Natural killer cell treated with Interleukin-12 subunit alpha and Interleukin-12 subunit beta and Interleukin-15 and Interleukin-18, amount 100 ng/mL, for 72 hours (primary cell): ENCODE measurements at regions not wholly inside any gene's neighbourhood (a gene's known extent, or its start where the extent isn't known, plus 50 kb on each side); places are given as distances from the start of the nearest gene placed in this dataset.

Experiments
- ATAC-seq, 2 donors: fragments of 150-1000 bp; cut with Tn5 transposase in 1 of 2; sonication (Bioruptor Pico), chemical (Tn5 transposase) in 1 of 2; 2 replicates each; pipeline ENCODE4 v1.10.0; 2021
- DNase-seq: peaks from one replicate; pipeline ENCODE4 v3.0.0; 2022; ENCODE audit warnings: low spot score
- H3K27ac Mint-ChIP-seq, 2 donors: 1 replicate in 1 of 2; 2 replicates in 1 of 2; pipeline ENCODE4 v1.8.0; 2022; ENCODE audit warnings: mixed read lengths in 2 of 2, mild to moderate bottlenecking in 1 of 2, moderate library complexity in 1 of 2
- H3K27me3 Mint-ChIP-seq, 2 donors: 1 replicate in 1 of 2; 2 replicates in 1 of 2; pipeline ENCODE4 v1.8.0; 2022; ENCODE audit warnings: mixed read lengths in 2 of 2
- H3K36me3 Mint-ChIP-seq: one replicate; pipeline ENCODE4 v1.8.0; 2022; ENCODE audit warnings: mixed read lengths
- H3K4me1 Mint-ChIP-seq, 2 donors: 1 replicate in 1 of 2; 2 replicates in 1 of 2; pipeline ENCODE4 v1.8.0; 2022; ENCODE audit warnings: low read depth in 2 of 2, mixed read lengths in 2 of 2, mild to moderate bottlenecking in 1 of 2
- H3K4me3 Mint-ChIP-seq: one replicate; pipeline ENCODE4 v1.8.0; 2022; ENCODE audit warnings: mixed read lengths
- H3K9me3 Mint-ChIP-seq: 2 replicates; pipeline ENCODE4 v1.8.0; 2022; ENCODE audit warnings: mixed read lengths

DNA sequence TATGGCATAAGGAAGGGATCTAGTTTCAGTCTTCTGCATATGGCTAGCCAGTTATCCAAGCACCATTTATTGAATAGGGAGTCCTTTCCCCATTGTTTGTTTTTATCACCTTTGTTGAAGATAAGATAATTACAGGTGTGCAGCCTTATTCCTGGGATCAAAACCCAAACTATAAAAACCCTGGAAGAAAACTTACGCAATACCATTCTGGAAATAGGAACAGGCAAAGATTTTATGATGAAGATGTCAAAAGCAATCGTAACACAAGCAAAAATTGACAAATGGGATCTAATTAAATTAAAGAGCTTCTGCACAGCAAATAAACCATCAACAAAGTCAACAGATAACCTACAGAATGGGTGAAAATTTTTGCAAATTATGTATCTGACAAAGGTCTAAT is 128.5 kb upstream of the DCN start:
- Mint-ChIP-seq H3K4me1 (no peaks in the 10 kb centered on the region), H3K36me3 (no peaks in the 10 kb centered on the region), H3K27me3 (peaks cover 10 to 33% of the 10 kb centered on the region in 2 donors), H3K27ac (no peak overlapping the region), H3K9me3 (peaks cover 5% of the 10 kb centered on the region), H3K4me3 (no peak overlapping the region)
- DNase-seq: no peak
- no peak for ATAC-seq

DNA sequence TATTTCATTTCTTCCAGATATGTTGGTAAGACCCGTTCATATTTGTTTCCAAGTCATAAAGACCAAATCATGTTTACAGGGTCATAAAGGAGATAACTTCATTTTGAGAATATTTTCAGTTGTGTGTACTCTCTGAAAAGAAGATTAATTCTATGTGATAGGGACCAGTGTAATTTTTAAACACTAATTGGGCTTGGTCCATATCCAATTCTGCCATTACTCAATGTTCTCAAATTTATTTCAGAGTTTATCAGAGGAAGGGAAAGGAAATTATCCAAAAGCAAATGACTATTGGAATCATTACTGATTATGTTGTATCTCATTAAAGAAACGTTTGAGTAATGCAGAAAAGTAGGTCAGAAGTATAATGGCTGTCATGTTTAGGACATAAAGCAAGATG is 126.8 kb upstream of the DCN start:
- H3K27me3 Mint-ChIP-seq: peaks cover 6 to 27% of the 10 kb centered on the region in 2 donors
- H3K4me3 Mint-ChIP-seq: no peak overlapping the region
- no peaks in the 10 kb centered on the region for H3K36me3 Mint-ChIP-seq
- no peaks in the 10 kb centered on the region for H3K4me1 Mint-ChIP-seq
- DNase-seq: no peak
- peaks cover under 1% of the 10 kb centered on the region for H3K9me3 Mint-ChIP-seq
- ATAC-seq: no peak
- no peak overlapping the region for H3K27ac Mint-ChIP-seq

DNA sequence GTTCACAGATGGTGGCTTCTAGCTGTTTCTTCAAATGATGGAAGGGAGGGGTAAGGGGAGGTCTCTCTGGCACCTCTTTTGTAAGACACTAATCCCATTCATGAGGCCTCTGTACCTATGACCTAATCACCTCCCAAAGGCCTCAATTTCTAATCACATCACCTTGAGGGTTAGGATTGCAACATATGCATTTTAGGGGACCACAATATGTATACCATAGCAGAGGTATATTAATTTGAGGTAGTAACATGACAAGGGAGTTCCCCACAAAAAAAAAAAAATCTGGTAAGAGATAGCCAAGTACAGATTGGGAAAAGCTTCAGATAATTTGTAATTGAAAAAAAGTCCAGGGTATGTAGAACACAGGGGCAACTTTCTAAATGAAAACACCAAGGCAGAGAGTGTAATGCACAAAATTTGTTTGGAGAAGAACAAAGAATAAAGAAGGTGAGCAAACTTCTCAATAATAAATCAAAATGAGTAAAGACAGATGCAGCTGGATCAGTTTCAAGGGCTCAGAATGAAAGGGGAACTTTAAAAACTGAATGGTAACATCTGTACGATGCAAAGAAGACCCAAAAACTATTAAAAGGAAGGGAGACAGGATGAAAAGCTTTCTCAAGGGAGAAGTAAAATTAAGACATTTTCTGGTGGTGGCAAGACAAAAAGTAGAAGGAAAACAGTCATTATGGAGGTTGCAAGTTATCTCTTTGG is 125.5 kb upstream of the DCN start:
- Mint-ChIP-seq H3K27me3 (peaks cover 5 to 31% of the 10 kb centered on the region in 2 donors), H3K4me1 (no peaks in the 10 kb centered on the region), H3K9me3 (no peaks in the 10 kb centered on the region), H3K4me3 (no peak overlapping the region), H3K27ac (no peak overlapping the region), H3K36me3 (no peaks in the 10 kb centered on the region)
- no peak for ATAC-seq
- DNase-seq: no peak

DNA sequence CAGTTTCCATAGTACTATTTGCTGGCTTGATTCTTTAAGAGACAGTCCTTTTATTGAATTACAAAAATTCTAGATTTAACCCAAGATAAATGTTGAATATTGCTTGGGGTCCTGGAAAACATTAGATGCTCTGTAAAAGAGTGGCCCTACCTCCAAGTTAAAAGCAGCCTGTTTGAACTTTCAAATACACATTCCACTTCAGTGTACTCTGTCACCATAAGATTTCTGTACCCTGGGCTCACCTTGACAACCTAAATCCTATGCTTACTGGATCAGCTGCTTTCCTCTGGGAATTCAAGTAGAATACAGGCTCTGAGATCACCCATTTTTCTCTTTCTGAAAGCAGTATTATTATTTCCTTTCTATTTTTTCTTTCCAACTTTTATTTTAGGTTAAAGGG is 107.7 kb upstream of the DCN start:
- no peaks in the 10 kb centered on the region for H3K36me3 Mint-ChIP-seq
- H3K4me3 Mint-ChIP-seq: no peak overlapping the region
- DNase-seq: no peak
- no peaks in the 10 kb centered on the region for H3K27me3 Mint-ChIP-seq
- no peaks in the 10 kb centered on the region for H3K4me1 Mint-ChIP-seq
- no peak overlapping the region for H3K27ac Mint-ChIP-seq
- H3K9me3 Mint-ChIP-seq: peaks cover 7% of the 10 kb centered on the region
- no peak for ATAC-seq

DNA sequence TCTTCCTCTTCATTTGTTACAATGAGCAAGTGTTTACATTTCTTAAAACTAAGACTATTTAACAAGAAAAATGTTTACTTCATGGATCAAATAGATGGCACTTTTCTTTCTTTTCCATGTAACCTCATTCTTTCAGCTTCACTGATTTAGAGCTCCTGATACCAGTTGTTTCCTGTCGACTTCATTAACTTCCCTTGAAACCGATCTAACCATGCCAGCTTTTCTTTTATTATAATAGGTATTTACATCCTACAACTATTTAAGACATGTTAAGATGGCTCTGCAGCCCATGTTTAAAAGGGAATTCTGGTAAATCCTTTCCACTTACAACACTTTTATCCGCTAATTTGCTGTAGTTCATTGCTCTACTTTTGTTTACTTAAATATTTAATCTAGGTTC is 107.3 kb upstream of the DCN start:
- no peaks in the 10 kb centered on the region for H3K4me1 Mint-ChIP-seq
- H3K27ac Mint-ChIP-seq: no peak overlapping the region
- no peak overlapping the region for H3K4me3 Mint-ChIP-seq
- peaks cover 4% of the 10 kb centered on the region for H3K9me3 Mint-ChIP-seq
- no peak for DNase-seq
- no peaks in the 10 kb centered on the region for H3K27me3 Mint-ChIP-seq
- no peaks in the 10 kb centered on the region for H3K36me3 Mint-ChIP-seq
- ATAC-seq: no peak

DNA sequence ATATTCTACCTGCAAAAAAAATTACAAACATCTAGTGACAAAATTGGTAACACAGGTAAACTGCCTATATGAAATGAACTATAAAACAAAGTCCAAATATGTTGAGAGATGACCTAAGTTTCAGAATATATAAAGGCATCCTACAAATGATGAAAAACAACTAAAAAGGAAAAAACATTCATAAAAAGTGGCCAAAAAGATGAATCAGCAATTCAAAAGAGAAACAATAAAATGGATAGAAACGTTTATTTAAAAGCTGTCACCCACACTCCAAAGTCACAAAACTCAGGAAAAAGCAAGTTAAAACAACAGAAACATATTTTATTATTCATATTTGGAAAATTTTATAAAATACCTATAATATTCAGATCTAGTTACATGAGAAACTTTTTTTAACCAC is 106.5 kb upstream of the DCN start:
- Mint-ChIP-seq H3K9me3 (peaks cover 4% of the 10 kb centered on the region), H3K4me1 (no peaks in the 10 kb centered on the region), H3K27me3 (no peaks in the 10 kb centered on the region), H3K27ac (no peak overlapping the region), H3K4me3 (no peak overlapping the region), H3K36me3 (no peaks in the 10 kb centered on the region)
- DNase-seq (no peak), ATAC-seq (no peak)

DNA sequence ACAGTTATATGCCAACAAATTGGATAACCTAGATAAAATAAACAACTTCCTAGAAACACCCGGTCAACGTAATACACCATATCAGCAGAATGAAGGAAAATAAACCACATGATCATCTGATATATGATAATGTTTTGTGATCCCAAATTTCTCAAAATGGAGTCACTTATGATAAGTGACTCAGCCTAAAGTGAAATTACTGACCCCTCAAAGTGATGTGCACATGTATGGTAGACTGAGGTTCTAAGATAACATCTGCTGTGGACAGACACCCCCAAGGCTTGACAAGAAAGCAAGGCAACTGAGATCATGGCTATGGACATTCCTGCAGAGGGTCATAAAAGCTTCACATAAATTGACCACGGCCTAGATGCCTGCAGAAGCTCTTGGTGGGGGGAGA is 105.1 kb upstream of the DCN start:
- H3K27me3 Mint-ChIP-seq: no peaks in the 10 kb centered on the region
- H3K27ac Mint-ChIP-seq: no peak overlapping the region
- no peaks in the 10 kb centered on the region for H3K36me3 Mint-ChIP-seq
- DNase-seq: no peak
- peaks cover 4% of the 10 kb centered on the region for H3K9me3 Mint-ChIP-seq
- no peak overlapping the region for H3K4me3 Mint-ChIP-seq
- peak in 1 of 2 donors; percentile 59 for ATAC-seq
- no peaks in the 10 kb centered on the region for H3K4me1 Mint-ChIP-seq

DNA sequence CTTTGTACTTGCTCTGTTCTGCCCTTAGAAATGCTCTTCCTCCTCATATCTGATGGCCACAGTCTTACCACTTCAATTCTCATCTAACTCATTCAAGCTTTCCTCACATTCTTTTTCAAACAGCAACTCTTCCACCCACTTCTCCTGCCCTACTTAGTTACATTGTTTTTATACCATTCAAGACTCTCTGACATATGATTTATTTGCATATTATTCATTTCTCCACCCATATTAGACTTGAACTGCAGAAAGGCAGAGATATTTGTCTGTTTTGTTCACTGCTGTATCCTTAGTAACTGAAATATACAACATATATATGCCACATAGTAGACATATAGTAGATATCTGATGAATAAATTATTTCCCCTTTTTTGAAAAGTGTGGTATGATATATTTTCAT is 95.5 kb upstream of the DCN start:
- Mint-ChIP-seq H3K9me3 (peaks cover 4% of the 10 kb centered on the region), H3K4me3 (no peak overlapping the region), H3K27me3 (peaks cover 0 to 6% of the 10 kb centered on the region in 2 donors), H3K4me1 (no peaks in the 10 kb centered on the region), H3K36me3 (no peaks in the 10 kb centered on the region), H3K27ac (no peak overlapping the region)
- ATAC-seq: no peak
- no peak for DNase-seq

DNA sequence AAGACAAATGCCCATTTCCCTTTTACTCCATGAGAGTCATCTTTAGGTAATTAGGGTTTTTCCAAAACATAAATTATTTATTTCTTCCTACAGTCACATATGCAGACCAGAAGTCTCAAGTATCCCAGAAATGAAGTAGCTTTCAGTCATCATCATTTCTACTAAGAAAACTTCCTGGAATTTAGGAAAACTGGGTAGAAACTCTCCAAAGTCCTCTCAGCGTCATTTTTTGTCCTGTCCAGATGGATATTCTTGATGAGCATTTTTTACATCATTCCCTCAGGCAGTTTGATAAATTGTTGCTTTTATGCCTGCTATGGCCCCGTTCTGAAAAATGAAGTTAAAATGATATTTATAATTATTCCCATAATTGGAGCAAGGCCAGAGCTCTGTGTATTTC is 93.9 kb upstream of the DCN start:
- peaks cover 4% of the 10 kb centered on the region for H3K9me3 Mint-ChIP-seq
- no peak overlapping the region for H3K27ac Mint-ChIP-seq
- no peaks in the 10 kb centered on the region for H3K4me1 Mint-ChIP-seq
- H3K4me3 Mint-ChIP-seq: no peak overlapping the region
- no peaks in the 10 kb centered on the region for H3K36me3 Mint-ChIP-seq
- peaks cover 0 to 10% of the 10 kb centered on the region in 2 donors for H3K27me3 Mint-ChIP-seq
- DNase-seq (no peak), ATAC-seq (no peak)

DNA sequence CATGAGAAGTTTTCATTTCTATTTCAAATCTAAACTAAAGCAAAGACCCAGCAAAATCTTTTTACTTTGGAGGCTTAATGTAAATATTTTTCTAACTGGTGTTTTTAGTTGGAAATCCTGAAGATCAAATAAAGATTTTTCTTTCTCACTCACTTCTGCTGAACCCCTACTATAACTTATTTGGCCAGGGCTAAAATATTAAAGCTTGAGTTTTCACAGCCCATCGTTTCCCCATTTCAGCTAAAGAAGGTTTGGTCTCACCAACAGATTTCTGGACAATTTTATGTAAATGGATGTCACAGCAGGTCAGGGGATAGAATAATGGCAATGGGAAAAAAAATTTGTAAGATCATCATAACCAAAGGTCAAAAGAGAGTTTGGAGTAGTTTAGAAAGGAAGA is 92.7 kb upstream of the DCN start:
- ATAC-seq: no peak
- no peaks in the 10 kb centered on the region for H3K9me3 Mint-ChIP-seq

DNA sequence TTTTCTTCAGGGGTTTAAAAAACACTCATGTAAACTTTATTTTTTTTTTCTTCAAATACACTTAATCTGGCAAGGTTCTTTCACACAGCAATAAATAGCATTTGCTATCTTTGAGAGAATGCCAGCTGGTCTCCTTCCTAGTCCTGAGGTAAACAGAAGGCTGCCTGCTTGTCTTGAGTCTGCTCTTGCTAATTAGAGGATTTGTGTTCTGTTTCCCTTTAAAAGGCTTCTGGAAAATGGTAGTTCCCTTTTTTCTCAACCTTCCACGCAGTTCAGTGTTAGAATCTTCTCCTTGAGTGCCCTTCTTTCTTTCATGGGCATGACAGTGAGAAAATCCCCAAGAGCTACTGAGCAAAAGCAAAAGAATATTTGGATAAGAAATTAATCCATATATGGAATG is 92.3 kb upstream of the DCN start:
- ATAC-seq: no peak
- Mint-ChIP-seq H3K9me3 (no peaks in the 10 kb centered on the region), H3K27ac (no peak overlapping the region), H3K4me3 (no peak overlapping the region), H3K4me1 (no peaks in the 10 kb centered on the region), H3K27me3 (peaks cover 0 to 14% of the 10 kb centered on the region in 2 donors), H3K36me3 (no peaks in the 10 kb centered on the region)
- no peak for DNase-seq

More for the DNA sequence above, 92.7 kb upstream of the DCN start:
- H3K4me3 Mint-ChIP-seq: no peak overlapping the region
- peaks cover 0 to 14% of the 10 kb centered on the region in 2 donors for H3K27me3 Mint-ChIP-seq
- no peak for DNase-seq
- no peaks in the 10 kb centered on the region for H3K4me1 Mint-ChIP-seq
- no peak overlapping the region for H3K27ac Mint-ChIP-seq
- no peaks in the 10 kb centered on the region for H3K36me3 Mint-ChIP-seq

DNA sequence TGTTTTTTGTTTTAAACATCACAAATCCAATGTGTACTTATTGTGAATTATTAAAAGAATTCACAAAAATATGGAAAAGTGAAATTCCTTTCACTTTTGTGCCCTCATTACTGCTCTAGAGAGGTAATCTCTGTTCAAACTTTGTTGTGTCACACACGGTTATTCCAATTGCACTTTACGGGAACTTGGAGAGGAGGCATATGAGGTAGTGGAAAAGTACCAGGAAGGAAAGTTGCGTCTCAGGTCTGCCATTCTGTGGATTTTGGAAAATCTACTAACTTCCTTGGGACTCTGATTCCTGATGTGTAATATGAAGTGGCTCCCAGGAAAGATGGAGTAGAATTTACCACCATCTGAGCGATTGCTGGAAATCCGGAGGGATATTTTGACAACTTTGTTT is 90.9 kb upstream of the DCN start:
- Mint-ChIP-seq H3K27ac (no peak overlapping the region), H3K27me3 (peaks cover 0 to 14% of the 10 kb centered on the region in 2 donors)
- no peak for DNase-seq

DNA sequence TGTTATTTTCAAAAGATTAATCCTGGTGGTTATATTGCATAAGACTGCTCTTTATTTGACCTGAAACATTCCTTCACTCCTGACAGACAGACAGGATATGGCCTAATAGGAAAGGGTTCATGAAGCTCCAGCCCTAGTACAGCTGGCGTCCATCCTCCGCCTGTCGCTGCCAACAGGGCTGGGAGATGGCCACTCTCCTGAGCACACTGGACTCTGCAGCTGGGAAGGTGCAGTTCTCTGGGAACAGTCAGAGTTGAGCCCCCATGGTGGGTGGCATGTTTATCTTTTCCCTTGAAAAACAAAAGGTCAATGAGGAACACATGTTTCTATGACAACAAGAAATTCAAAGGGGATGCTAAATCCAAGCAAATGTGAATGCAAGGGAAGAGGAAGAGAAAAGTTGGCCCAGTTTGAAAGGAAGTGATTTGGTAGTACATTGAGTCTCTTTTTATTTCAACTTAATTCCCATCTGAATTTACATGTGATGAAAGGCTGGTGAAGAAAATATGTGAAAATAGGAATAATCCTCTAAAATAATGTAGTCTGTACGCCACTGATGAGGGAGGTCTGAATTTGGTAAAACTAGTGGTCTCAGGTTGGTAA is 89.9 kb upstream of the DCN start:
- DNase-seq: no peak
- ATAC-seq: peak in 1 of 2 donors; percentile 56
- H3K27me3 Mint-ChIP-seq: peaks cover 0 to 8% of the 10 kb centered on the region in 2 donors
- peaks cover 2% of the 10 kb centered on the region for H3K9me3 Mint-ChIP-seq
- H3K4me1 Mint-ChIP-seq: no peaks in the 10 kb centered on the region
- no peaks in the 10 kb centered on the region for H3K36me3 Mint-ChIP-seq
- no peak overlapping the region for H3K4me3 Mint-ChIP-seq
- no peak overlapping the region for H3K27ac Mint-ChIP-seq

More for the DNA sequence above, 90.9 kb upstream of the DCN start:
- Mint-ChIP-seq H3K4me3 (no peak overlapping the region), H3K4me1 (no peaks in the 10 kb centered on the region), H3K36me3 (no peaks in the 10 kb centered on the region), H3K9me3 (peaks cover 2% of the 10 kb centered on the region)
- ATAC-seq: no peak

DNA sequence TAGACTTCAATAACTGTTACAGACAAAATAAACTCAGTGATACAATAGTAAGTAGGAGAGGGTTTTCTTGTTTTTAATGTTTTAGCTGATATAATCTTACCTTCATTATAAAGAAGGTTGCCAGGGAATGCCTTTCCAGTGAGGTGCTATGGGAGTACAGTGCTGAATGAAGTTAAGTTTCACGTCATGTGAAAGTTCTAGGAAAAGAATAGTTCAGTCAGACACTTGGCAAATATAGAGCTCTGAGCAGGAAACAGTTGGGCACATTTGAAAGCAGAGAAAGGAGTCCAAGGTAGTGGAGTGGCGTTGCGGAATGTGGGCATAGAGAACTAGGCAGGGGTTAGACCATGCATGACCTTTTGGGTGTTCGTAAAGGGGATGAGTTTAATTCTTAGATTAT is 88.6 kb upstream of the DCN start:
- ATAC-seq (no peak), DNase-seq (no peak)
- Mint-ChIP-seq H3K27ac (no peak overlapping the region), H3K27me3 (peaks cover 0 to 8% of the 10 kb centered on the region in 2 donors), H3K36me3 (no peaks in the 10 kb centered on the region), H3K9me3 (peaks cover 2% of the 10 kb centered on the region), H3K4me3 (no peak overlapping the region), H3K4me1 (no peaks in the 10 kb centered on the region)

DNA sequence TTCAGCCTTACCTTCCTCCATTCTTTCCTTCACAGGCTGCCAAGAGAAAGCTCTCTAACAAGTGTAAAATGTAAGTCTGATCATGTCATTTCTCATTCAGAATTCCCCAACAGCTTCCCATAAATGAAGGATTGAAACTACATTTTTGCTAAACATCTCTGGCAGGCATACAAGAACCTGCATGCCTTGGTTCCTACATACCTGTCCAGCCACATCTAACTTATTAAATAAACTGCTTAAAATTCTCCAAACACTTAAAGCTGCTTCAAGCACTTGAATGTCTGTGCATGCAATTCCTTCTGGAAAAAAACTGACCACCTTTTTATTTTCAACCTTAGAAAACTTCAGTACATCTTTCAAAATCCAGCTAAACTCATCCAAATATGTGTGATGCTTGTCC is 84.4 kb upstream of the DCN start:
- peaks cover 2% of the 10 kb centered on the region for H3K9me3 Mint-ChIP-seq
- no peak overlapping the region for H3K4me3 Mint-ChIP-seq
- ATAC-seq (no peak), DNase-seq (no peak)
- H3K4me1 Mint-ChIP-seq: no peaks in the 10 kb centered on the region
- no peaks in the 10 kb centered on the region for H3K36me3 Mint-ChIP-seq
- peaks cover 0 to 8% of the 10 kb centered on the region in 2 donors for H3K27me3 Mint-ChIP-seq
- no peak overlapping the region for H3K27ac Mint-ChIP-seq
